GM12874 (cell line): ENCODE measurements at regions not wholly inside any gene's neighbourhood (a gene's known extent, or its start where the extent isn't known, plus 50 kb on each side); places are given as distances from the start of the nearest gene placed in this dataset.

ENCODE experiments used
- CTCF ChIP-seq: IDR thresholded peaks from 2 replicates; pipeline ENCODE4 v1.5.1; 2011; ENCODE audit warnings: low read depth, mild to moderate bottlenecking, control low read depth, low read length, moderate library complexity; ENCODE audit not compliant: insufficient read depth

GRCh38 chr2:22217881-22218280 is 1094.1 kb downstream of the TDRD15 start:
- no peak for TF ChIP-seq CTCF

- TF ChIP-seq CTCF: no peak
Observed at GRCh38 chr2:22221006-22221405, 1097.2 kb downstream of the TDRD15 start.

- TF ChIP-seq CTCF: no peak
Observed at GRCh38 chr2:22238967-22239366, 1115.2 kb downstream of the TDRD15 start.

GRCh38 chr2:22247466-22247865 is 1123.7 kb downstream of the TDRD15 start:
- TF ChIP-seq CTCF: no peak

- TF ChIP-seq CTCF: no peak
Observed at GRCh38 chr2:22248851-22249250, 1125.1 kb downstream of the TDRD15 start.

GRCh38 chr2:22253171-22253570 is 1129.4 kb downstream of the TDRD15 start:
- no peak for TF ChIP-seq CTCF

- TF ChIP-seq CTCF: no peak
Observed at GRCh38 chr2:22261165-22261564, 1123.8 kb upstream of the KLHL29 start.

GRCh38 chr2:22270341-22270740 is 1114.6 kb upstream of the KLHL29 start:
- no peak for TF ChIP-seq CTCF
